ENCODE measurements at regions not wholly inside any gene's neighbourhood (a gene's known extent, or its start where the extent isn't known, plus 50 kb on each side); places are given as distances from the start of the nearest gene placed in this dataset.

DNA sequence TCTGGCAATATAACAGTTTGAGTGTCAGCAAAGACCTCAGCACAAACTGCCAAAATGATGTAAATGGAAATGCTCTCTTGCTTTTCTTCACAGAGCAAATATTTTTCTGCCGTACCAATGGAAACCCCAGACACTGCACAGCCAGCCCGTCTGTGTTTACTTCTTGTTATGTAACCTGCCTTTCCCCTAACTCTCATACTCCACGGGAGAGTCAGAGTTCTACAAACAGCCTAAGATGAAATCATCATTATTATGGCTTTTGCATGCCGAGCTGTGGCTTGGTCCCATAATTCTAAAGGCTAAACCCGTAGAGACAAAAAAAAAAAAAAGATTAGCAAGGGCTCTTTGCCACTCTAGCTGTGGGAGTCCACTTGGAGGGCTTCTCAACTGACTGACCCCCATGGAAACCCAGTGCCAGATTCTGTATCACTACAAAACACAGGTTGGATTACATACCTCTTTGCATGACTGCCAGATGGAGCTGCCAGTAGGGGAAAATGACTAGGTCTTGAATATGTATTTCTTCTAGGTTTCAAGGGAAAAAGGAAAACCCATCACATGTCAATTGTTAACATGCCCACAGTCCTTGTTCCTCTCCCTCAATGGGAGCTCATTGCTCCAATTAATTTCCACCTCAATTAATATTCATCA, 197.2 kb upstream of the CNKSR2 start:
- no peak overlapping the region for H4K91ac ChIP-seq (ENCODE audit: insufficient read depth, low read depth, low read length)
- H3K9me3 ChIP-seq (ENCODE audit: control insufficient read depth, insufficient read depth, low read length), result no peaks in the 10 kb centered on the region
- no peak overlapping the region for H3K4me2 ChIP-seq (ENCODE audit: low read depth, low read length)
- H3K56ac ChIP-seq (ENCODE audit: extremely low read depth, insufficient read depth, low read length), result no peak overlapping the region
- intact Hi-C loops (cut with micrococcal nuclease), result no loop called here
- WGBS, 2 experiments (ENCODE audit: extremely low coverage in 2 of 2, insufficient read length in 1 of 2), result no CpG with 5 or more reads among the region's 5 CpGs
- BruUV-seq (replicated peaks), result no TSS peak
- no peaks in the 10 kb centered on the region for H3K36me3 ChIP-seq (ENCODE audit: control insufficient read depth, insufficient read depth, low read length)
- no peak overlapping the region for H2AFZ ChIP-seq (replicated peaks; ENCODE audit: low read length, poor library complexity)
- no peaks in the 10 kb centered on the region for H3K4me1 ChIP-seq (ENCODE audit: control insufficient read depth, insufficient read depth, low read length)
- no peak overlapping the region for H2BK5ac ChIP-seq (ENCODE audit: low read depth, low read length, poor library complexity, severe bottlenecking)
- H3K27me3 ChIP-seq (ENCODE audit: control insufficient read depth, insufficient read depth, low read length), result no peaks in the 10 kb centered on the region
- no peak overlapping the region for H3K4ac ChIP-seq (ENCODE audit: low read depth, low read length)
- ATAC-seq (ENCODE audit: low read depth) (no peak), DNase-seq (no peak)
- no peaks in the 10 kb centered on the region for H3K79me1 ChIP-seq (ENCODE audit: low read depth in 1 of 2, low read length in 2 of 2)
- ChIA-PET POLR2A (ENCODE audit: unreplicated experiment) (no interaction called here), CTCF (no interaction called here)
- H2BK120ac ChIP-seq (ENCODE audit: low read depth, low read length), result no peak overlapping the region
- no peak overlapping the region for H3K14ac ChIP-seq (replicated peaks; ENCODE audit: low read depth, low read length)
- H4K20me1 ChIP-seq (ENCODE audit: insufficient read depth, low read length), result no peaks in the 10 kb centered on the region
- H3K18ac ChIP-seq (ENCODE audit: low read depth, low read length), result no peak overlapping the region
- dilution Hi-C loops (cut with HindIII; ENCODE audit: low sequenced_read_pairs, unreplicated experiment), result no loop called here
- H3K23ac ChIP-seq (ENCODE audit: low read depth, low read length), result no peak overlapping the region
- no peak overlapping the region for H3K4me3 ChIP-seq (ENCODE audit: insufficient read depth, low read depth, low read length)
- TF ChIP-seq MAZ (IDR thresholded peaks at IDR 0.05; ENCODE audit: borderline replicate concordance, low read depth, low read length) (no peak), RFX5 (IDR thresholded peaks at IDR 0.05; ENCODE audit: low read depth, low read length) (no peak), NFE2L2 (IDR thresholded peaks at IDR 0.05; ENCODE audit: low read depth, low read length) (no peak), SMC3 (IDR thresholded peaks at IDR 0.05; ENCODE audit: low read depth, low read length) (no peak), RAD21 (IDR thresholded peaks at IDR 0.05; ENCODE audit: low read length) (no peak), MXI1 (IDR thresholded peaks at IDR 0.05; ENCODE audit: borderline replicate concordance, low read depth, low read length) (no peak), MAFK (IDR thresholded peaks at IDR 0.05; ENCODE audit: low read depth, low read length) (no peak), BHLHE40 (IDR thresholded peaks at IDR 0.05; ENCODE audit: low read depth, low read length) (no peak), CHD1 (IDR thresholded peaks at IDR 0.05; ENCODE audit: low read depth, low read length) (no peak), CEBPB (IDR thresholded peaks at IDR 0.05; ENCODE audit: low read depth, low read length) (no peak), RCOR1 (IDR thresholded peaks at IDR 0.05; ENCODE audit: insufficient replicate concordance, low read length) (no peak), POLR2A (IDR thresholded peaks at IDR 0.05; ENCODE audit: low read depth, low read length) (no peak), FOS (IDR thresholded peaks at IDR 0.05; ENCODE audit: low read depth, low read length) (no peak)
- TF ChIP-seq, protein P1, sequence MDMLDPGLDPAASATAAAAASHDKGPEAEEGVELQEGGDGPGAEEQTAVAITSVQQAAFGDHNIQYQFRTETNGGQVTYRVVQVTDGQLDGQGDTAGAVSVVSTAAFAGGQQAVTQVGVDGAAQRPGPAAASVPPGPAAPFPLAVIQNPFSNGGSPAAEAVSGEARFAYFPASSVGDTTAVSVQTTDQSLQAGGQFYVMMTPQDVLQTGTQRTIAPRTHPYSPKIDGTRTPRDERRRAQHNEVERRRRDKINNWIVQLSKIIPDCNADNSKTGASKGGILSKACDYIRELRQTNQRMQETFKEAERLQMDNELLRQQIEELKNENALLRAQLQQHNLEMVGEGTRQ (IDR thresholded peaks at IDR 0.05; ENCODE audit: low read depth, low read length), result no peak
- TF ChIP-seq, protein P2, sequence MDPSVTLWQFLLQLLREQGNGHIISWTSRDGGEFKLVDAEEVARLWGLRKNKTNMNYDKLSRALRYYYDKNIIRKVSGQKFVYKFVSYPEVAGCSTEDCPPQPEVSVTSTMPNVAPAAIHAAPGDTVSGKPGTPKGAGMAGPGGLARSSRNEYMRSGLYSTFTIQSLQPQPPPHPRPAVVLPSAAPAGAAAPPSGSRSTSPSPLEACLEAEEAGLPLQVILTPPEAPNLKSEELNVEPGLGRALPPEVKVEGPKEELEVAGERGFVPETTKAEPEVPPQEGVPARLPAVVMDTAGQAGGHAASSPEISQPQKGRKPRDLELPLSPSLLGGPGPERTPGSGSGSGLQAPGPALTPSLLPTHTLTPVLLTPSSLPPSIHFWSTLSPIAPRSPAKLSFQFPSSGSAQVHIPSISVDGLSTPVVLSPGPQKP (IDR thresholded peaks at IDR 0.05; ENCODE audit: borderline replicate concordance, low read depth, low read length), result no peak
- TF ChIP-seq, protein P3, sequence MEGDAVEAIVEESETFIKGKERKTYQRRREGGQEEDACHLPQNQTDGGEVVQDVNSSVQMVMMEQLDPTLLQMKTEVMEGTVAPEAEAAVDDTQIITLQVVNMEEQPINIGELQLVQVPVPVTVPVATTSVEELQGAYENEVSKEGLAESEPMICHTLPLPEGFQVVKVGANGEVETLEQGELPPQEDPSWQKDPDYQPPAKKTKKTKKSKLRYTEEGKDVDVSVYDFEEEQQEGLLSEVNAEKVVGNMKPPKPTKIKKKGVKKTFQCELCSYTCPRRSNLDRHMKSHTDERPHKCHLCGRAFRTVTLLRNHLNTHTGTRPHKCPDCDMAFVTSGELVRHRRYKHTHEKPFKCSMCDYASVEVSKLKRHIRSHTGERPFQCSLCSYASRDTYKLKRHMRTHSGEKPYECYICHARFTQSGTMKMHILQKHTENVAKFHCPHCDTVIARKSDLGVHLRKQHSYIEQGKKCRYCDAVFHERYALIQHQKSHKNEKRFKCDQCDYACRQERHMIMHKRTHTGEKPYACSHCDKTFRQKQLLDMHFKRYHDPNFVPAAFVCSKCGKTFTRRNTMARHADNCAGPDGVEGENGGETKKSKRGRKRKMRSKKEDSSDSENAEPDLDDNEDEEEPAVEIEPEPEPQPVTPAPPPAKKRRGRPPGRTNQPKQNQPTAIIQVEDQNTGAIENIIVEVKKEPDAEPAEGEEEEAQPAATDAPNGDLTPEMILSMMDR (conservative IDR thresholded peaks at IDR 0.05; ENCODE audit: low read depth, low read length), result no peak
- no peak overlapping the region for H2BK20ac ChIP-seq (ENCODE audit: low read depth, low read length)
- no peak overlapping the region for H4K5ac ChIP-seq (ENCODE audit: low read depth, low read length)
- in situ Hi-C loops (cut with MboI; ENCODE audit: low sequenced_read_pairs), result no loop called here
- no peak overlapping the region for H3K27ac ChIP-seq (ENCODE audit: insufficient read depth, low read length)
- no peak overlapping the region for H2AK5ac ChIP-seq (ENCODE audit: low read depth, low read length)
- H4K8ac ChIP-seq (ENCODE audit: low read depth in 2 of 2, low read length in 2 of 2), result no peak overlapping the region
- no peak overlapping the region for H2BK15ac ChIP-seq (ENCODE audit: low read depth, low read length)
- H2AK9ac ChIP-seq (replicated peaks; ENCODE audit: low read depth, low read length, poor library complexity), result no peak overlapping the region
- H3K9ac ChIP-seq (ENCODE audit: low read depth, low read length), result no peak overlapping the region
- no peaks in the 10 kb centered on the region for H3K9me1 ChIP-seq (ENCODE audit: insufficient read depth, low read length)

Data from IMR-90 (cell line).